OCI-LY7 (cell line): ENCODE measurements at regions not wholly inside any gene's neighbourhood (a gene's known extent, or its start where the extent isn't known, plus 50 kb on each side); places are given as distances from the start of the nearest gene placed in this dataset.

Experiments used
- CTCF ChIP-seq: fragments of 200-600 bp; sonication (generic); conservative IDR thresholded peaks from 2 replicates; pipeline ENCODE4 v1.5.1; 2014; ENCODE audit warnings: mild to moderate bottlenecking, antibody characterized with exemption, low read length, moderate library complexity, mixed read lengths
- EZH2phosphoT487 ChIP-seq: fragments of 200-600 bp; sonication (generic); IDR thresholded peaks from 2 replicates; pipeline ENCODE4 v1.6.1; 2018; ENCODE audit warnings: low read depth, borderline replicate concordance, mild to moderate bottlenecking, mixed run types, antibody characterized with exemption, low read length, moderate library complexity, mixed read lengths

DNA sequence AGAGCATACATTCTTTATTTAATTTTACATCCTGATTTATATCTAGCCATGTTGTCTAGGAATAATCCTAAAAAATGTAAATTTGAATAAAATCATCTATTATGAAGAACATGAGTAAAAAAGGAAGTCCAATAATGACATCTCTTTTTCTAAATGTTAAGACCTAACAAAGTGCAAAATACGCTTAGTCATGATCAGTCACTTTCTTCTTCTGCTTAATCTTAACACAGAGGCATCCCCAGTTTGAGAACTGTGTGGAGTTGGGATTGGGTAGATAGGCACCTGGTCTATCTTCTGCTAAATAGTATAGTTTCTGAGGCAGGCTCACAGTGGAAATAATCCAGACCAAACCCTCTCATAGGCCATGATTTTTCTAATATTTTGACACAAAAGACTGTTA lies 311.7 kb upstream of the LRRC7 start:
- TF ChIP-seq CTCF (no peak), EZH2phosphoT487 (no peak)
